ENCODE measurements at regions not wholly inside any gene's neighbourhood (a gene's known extent, or its start where the extent isn't known, plus 50 kb on each side); places are given as distances from the start of the nearest gene placed in this dataset.

DNA sequence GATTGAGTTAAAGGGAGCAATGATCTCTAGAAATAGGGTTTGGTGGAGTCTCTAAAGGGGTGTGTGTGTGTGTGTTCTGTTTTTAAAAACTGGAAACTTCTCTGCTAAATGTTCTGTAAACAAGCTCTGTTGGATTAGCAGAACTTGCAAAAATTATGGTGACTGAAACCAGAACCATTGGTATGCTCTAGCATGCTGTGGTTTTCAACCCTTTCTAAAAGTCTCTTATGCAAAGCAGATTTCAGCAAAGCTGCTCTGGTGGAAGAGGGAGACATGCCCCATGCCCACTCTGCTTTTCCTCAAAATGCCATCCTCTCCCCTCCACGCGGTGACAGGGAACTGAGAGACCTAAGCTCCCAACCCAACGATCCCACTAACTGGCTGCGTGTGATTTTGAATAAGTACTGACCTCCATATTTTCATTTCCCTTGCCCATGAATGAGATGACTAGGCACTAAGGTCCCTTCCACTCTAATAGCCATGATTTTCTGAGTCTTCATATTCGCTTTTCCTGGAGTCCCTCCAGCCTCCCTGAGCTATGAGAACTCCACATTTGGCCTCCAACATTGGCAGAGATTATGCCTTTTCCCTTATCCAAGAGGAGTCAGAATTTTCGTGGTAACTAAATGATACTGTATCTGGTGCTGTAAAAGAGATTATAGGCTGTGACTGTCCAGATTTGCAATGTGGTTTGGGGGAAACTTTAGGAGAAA lies 117.3 kb upstream of the PALS2 start:
- Histone ChIP-seq H3K27me3 (ENCODE audit: insufficient read depth, poor library complexity, severe bottlenecking) (no peaks in the 10 kb centered on the region), H3K27ac (replicated peaks) (no peak overlapping the region), H3K4me3 (replicated peaks; ENCODE audit: insufficient read depth, low read length) (no peak overlapping the region)
- no peak for DNase-seq (ENCODE audit: low read depth in 1 of 2, low spot score in 1 of 2)
- TF ChIP-seq CTCF (IDR thresholded peaks at IDR 0.05; ENCODE audit: insufficient read depth, low read length) (no peak), POLR2AphosphoS5 (IDR thresholded peaks at IDR 0.05; ENCODE audit: low read depth) (no peak), SPI1 (IDR thresholded peaks at IDR 0.05; ENCODE audit: borderline replicate concordance, low read depth) (no peak), GABPA (IDR thresholded peaks at IDR 0.05; ENCODE audit: low read depth) (no peak)
- TF ChIP-seq, protein P1, sequence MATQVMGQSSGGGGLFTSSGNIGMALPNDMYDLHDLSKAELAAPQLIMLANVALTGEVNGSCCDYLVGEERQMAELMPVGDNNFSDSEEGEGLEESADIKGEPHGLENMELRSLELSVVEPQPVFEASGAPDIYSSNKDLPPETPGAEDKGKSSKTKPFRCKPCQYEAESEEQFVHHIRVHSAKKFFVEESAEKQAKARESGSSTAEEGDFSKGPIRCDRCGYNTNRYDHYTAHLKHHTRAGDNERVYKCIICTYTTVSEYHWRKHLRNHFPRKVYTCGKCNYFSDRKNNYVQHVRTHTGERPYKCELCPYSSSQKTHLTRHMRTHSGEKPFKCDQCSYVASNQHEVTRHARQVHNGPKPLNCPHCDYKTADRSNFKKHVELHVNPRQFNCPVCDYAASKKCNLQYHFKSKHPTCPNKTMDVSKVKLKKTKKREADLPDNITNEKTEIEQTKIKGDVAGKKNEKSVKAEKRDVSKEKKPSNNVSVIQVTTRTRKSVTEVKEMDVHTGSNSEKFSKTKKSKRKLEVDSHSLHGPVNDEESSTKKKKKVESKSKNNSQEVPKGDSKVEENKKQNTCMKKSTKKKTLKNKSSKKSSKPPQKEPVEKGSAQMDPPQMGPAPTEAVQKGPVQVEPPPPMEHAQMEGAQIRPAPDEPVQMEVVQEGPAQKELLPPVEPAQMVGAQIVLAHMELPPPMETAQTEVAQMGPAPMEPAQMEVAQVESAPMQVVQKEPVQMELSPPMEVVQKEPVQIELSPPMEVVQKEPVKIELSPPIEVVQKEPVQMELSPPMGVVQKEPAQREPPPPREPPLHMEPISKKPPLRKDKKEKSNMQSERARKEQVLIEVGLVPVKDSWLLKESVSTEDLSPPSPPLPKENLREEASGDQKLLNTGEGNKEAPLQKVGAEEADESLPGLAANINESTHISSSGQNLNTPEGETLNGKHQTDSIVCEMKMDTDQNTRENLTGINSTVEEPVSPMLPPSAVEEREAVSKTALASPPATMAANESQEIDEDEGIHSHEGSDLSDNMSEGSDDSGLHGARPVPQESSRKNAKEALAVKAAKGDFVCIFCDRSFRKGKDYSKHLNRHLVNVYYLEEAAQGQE (IDR thresholded peaks at IDR 0.05; ENCODE audit: insufficient replicate concordance, low read depth), result no peak

DNA sequence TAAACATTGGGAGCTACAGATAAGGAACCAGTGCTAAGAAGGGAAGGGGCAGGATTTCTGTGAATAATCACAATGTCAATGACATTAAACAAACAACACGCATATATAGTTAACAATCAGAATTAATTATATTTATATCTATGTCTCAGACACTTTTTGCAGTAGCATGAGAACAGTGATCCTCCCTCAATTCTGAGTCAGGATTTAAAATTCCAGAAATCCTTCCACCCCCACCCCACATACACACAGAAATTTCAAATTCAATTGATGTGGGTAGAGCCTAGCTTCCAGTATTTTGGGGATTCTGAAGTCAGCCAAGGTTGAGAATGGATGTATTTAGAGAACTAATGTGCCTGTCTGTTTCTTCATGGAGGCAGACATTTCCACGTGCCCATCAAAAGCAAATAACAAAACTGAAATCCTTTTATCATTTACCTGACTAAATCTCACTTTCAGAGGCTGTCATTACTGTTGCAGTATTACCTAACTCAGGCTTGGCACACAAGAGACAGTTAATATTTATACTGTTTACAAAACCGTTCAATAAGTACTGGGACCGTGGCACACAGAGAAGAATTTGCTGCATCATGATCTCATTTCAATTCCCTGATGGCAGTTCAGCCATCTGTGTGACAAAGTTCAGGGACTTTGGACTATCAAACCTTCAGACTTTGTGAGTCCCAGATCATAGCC lies 116.6 kb upstream of the PALS2 start:
- no peak overlapping the region for H3K4me3 ChIP-seq (replicated peaks; ENCODE audit: insufficient read depth, low read length)
- DNase-seq (ENCODE audit: low read depth in 1 of 2, low spot score in 1 of 2), result no peak
- TF ChIP-seq CTCF (IDR thresholded peaks at IDR 0.05; ENCODE audit: insufficient read depth, low read length) (no peak), POLR2AphosphoS5 (IDR thresholded peaks at IDR 0.05; ENCODE audit: low read depth) (no peak)
- TF ChIP-seq, protein P1 (IDR thresholded peaks at IDR 0.05; ENCODE audit: insufficient replicate concordance, low read depth), result no peak
- H3K27ac ChIP-seq (replicated peaks), result no peak overlapping the region
- H3K27me3 ChIP-seq (ENCODE audit: insufficient read depth, poor library complexity, severe bottlenecking), result no peaks in the 10 kb centered on the region

DNA sequence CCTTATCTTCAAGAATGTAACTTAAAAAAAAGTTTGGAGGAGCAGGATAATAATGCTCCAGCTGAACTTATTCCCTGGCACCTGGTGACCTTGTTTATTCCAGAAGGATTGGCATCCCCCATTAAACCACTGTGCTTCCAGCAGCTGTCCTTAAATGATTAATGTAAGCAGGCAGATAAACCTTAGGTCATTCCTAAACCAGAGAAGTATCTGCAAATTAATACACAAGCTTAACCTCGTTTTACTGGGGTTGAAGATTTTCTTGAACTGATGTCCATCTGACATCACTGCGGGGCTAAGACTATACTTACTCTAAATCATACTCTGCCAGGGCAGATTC lies 116.1 kb upstream of the PALS2 start:
- DNase-seq (ENCODE audit: low read depth in 1 of 2, low spot score in 1 of 2), result no peak
- no peak overlapping the region for H3K27ac ChIP-seq (replicated peaks)
- no peak overlapping the region for H3K4me3 ChIP-seq (replicated peaks; ENCODE audit: insufficient read depth, low read length)
- no peaks in the 10 kb centered on the region for H3K27me3 ChIP-seq (ENCODE audit: insufficient read depth, poor library complexity, severe bottlenecking)
- TF ChIP-seq CTCF (IDR thresholded peaks at IDR 0.05; ENCODE audit: insufficient read depth, low read length) (no peak), GABPA (IDR thresholded peaks at IDR 0.05; ENCODE audit: low read depth) (no peak), SPI1 (IDR thresholded peaks at IDR 0.05; ENCODE audit: borderline replicate concordance, low read depth) (no peak), POLR2AphosphoS5 (IDR thresholded peaks at IDR 0.05; ENCODE audit: low read depth) (no peak)
- TF ChIP-seq, protein P1 (IDR thresholded peaks at IDR 0.05; ENCODE audit: insufficient replicate concordance, low read depth), result no peak
